ENCODE measurements at regions not wholly inside any gene's neighbourhood (a gene's known extent, or its start where the extent isn't known, plus 50 kb on each side); places are given as distances from the start of the nearest gene placed in this dataset.
"Not testable (repeated sequence)": the region's sequence is repeated elsewhere in the genome, so short reads cannot be mapped to it uniquely, and the experiment has no call there.

GRCh38 chr3:195966563-195967386, 58.4 kb upstream of the TNK2 start:
- not testable (repeated sequence) for TF ChIP-seq CTCF (IDR thresholded peaks at IDR 0.05; ENCODE audit: control extremely low read depth in 1 of 3, insufficient read depth in 1 of 3, low read depth in 1 of 3, low read length in 3 of 3); POLR2AphosphoS5 (IDR thresholded peaks at IDR 0.05; ENCODE audit: low read depth, low read length); RFX5 (IDR thresholded peaks at IDR 0.05; ENCODE audit: borderline replicate concordance, low read depth, low read length)

Measured in H1 (cell line).